K562 (cell line): ENCODE measurements at regions not wholly inside any gene's neighbourhood (a gene's known extent, or its start where the extent isn't known, plus 50 kb on each side); places are given as distances from the start of the nearest gene placed in this dataset.
A peak's percentile ranks its signal among the peaks of the same experiment; 100 is the strongest.

Source experiments
- ATF1 ChIP-seq, 2 experiments: fragments of 450-650 bp in 1 of 2; IDR thresholded peaks; 2 replicates each; pipeline ENCODE4 v1.6.1; 2016; ENCODE audit warnings: missing compliant biosample characterization in 1 of 2, missing genetic modification characterization in 1 of 2
- EWSR1 ChIP-seq: fragments of 450-650 bp; IDR thresholded peaks from 2 replicates; pipeline ENCODE4 v1.6.1; 2018; ENCODE audit warnings: borderline replicate concordance, mild to moderate bottlenecking, low read depth, moderate library complexity; ENCODE audit not compliant: partially characterized antibody
- FOXJ2 ChIP-seq: fragments of 200-800 bp; sonication (Bioruptor generic); IDR thresholded peaks from 2 replicates; pipeline ENCODE4 v1.6.1; 2016; ENCODE audit warnings: missing genetic modification characterization, missing compliant biosample characterization
- HOMEZ ChIP-seq: fragments of 250-450 bp; sonication (Bioruptor Pico); IDR thresholded peaks from 2 replicates; pipeline ENCODE4 v1.4.0; 2020; ENCODE audit warnings: mild to moderate bottlenecking, moderate library complexity
- KDM2B ChIP-seq: fragments of 250-450 bp; sonication (Bioruptor Pico); IDR thresholded peaks from 2 replicates; pipeline ENCODE4 v1.8.0; 2021; ENCODE audit warnings: mild to moderate bottlenecking, moderate library complexity
- MCM7 ChIP-seq, 2 experiments: fragments of 450-650 bp; IDR thresholded peaks; 2 replicates each; pipeline ENCODE4 v1.6.1; 2016 to 2018
- NFIX ChIP-seq: fragments of 250-450 bp; sonication (Bioruptor Pico); IDR thresholded peaks from 2 replicates; pipeline ENCODE4 v1.4.0; 2020; ENCODE audit warnings: low read depth, mild to moderate bottlenecking, moderate library complexity
- RAD51 ChIP-seq: fragments of 450-650 bp; IDR thresholded peaks from 2 replicates; pipeline ENCODE4 v1.7.1; 2016; ENCODE audit warnings: low read depth, mild to moderate bottlenecking, borderline replicate concordance
- RBM34 ChIP-seq: fragments of 200-400 bp; formaldehyde crosslinking; IDR thresholded peaks from 2 replicates; pipeline ENCODE4 v1.6.1; 2018; ENCODE audit warnings: low read length, borderline replicate concordance; ENCODE audit not compliant: insufficient read depth
- SMARCA4 ChIP-seq: fragments of 450-650 bp; IDR thresholded peaks from 2 replicates; pipeline ENCODE4 v1.6.1; 2016
- STAG1 ChIP-seq: sonication (generic); formaldehyde crosslinking; IDR thresholded peaks from 2 replicates; pipeline ENCODE4 v1.5.0; 2020; ENCODE audit warnings: missing genetic modification reagents, borderline replicate concordance
- TAF15 ChIP-seq: fragments of 200-400 bp; formaldehyde crosslinking; IDR thresholded peaks from 2 replicates; pipeline ENCODE4 v1.6.1; 2017; ENCODE audit warnings: mild to moderate bottlenecking, low read depth, low read length, moderate library complexity
- TRIM24 ChIP-seq, 2 experiments: fragments of 450-650 bp; IDR thresholded peaks; 2 replicates each; pipeline ENCODE4 v1.6.1; 2016
- ZNF140 ChIP-seq: fragments of 250-450 bp; sonication (Bioruptor Pico); IDR thresholded peaks from 2 replicates; pipeline ENCODE4 v1.8.0; 2021; ENCODE audit warnings: moderate library complexity, mild to moderate bottlenecking, inconsistent platforms
- ZNF165 ChIP-seq: fragments of 250-450 bp; sonication (Bioruptor Pico); IDR thresholded peaks from 2 replicates; pipeline ENCODE4 v1.4.0; 2020; ENCODE audit warnings: borderline replicate concordance
- TF ChIP-seq, protein P1 (sequence below), 2 experiments: fragments of 450-650 bp; IDR thresholded peaks; 2 replicates each; pipeline ENCODE4 v1.6.1; 2018; ENCODE audit warnings: mild to moderate bottlenecking in 2 of 2, low read depth in 1 of 2; ENCODE audit not compliant: partially characterized antibody in 2 of 2
- TF ChIP-seq, protein P2 (sequence below): IDR thresholded peaks from 3 replicates; pipeline ENCODE4 v1.6.1; 2011; ENCODE audit warnings: borderline replicate concordance, mild to moderate bottlenecking; ENCODE audit not compliant: insufficient read length, insufficient read depth
- TF ChIP-seq, protein P3 (sequence below): fragments of 250-450 bp; sonication (Bioruptor Pico); IDR thresholded peaks from 2 replicates; pipeline ENCODE4 v1.8.0; 2022; ENCODE audit warnings: inconsistent platforms

DNA sequence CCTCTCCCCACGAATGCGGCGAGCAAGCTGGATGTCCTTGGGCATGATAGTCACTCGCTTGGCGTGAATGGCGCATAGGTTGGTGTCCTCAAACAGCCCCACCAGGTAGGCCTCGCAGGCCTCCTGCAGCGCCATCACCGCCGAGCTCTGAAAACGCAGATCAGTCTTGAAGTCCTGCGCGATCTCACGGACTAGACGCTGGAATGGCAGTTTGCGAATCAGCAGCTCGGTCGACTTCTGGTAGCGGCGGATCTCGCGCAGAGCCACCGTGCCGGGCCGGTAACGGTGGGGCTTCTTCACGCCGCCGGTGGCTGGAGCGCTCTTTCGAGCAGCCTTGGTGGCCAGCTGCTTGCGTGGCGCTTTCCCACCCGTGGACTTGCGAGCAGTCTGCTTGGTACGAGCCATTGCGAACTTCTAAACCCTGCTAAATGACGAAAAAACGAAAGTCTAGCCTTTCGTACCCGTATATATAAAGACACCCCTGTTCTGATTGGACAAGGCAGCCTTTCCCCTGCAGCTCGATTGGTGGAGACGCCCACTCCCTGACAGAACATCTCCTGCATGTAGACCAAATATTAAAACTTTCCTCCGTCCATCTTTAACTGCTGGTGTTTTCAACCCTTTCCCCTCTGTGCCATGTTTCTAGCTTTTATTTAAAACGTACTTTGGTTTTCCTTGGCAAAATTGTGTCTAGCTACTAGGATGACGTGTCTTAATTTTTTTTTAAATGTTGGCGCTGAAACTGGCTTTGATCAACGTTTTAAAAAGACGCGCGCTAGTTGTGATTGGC is 109.8 kb downstream of the HFE start (continued):
- TF ChIP-seq, protein P1, sequence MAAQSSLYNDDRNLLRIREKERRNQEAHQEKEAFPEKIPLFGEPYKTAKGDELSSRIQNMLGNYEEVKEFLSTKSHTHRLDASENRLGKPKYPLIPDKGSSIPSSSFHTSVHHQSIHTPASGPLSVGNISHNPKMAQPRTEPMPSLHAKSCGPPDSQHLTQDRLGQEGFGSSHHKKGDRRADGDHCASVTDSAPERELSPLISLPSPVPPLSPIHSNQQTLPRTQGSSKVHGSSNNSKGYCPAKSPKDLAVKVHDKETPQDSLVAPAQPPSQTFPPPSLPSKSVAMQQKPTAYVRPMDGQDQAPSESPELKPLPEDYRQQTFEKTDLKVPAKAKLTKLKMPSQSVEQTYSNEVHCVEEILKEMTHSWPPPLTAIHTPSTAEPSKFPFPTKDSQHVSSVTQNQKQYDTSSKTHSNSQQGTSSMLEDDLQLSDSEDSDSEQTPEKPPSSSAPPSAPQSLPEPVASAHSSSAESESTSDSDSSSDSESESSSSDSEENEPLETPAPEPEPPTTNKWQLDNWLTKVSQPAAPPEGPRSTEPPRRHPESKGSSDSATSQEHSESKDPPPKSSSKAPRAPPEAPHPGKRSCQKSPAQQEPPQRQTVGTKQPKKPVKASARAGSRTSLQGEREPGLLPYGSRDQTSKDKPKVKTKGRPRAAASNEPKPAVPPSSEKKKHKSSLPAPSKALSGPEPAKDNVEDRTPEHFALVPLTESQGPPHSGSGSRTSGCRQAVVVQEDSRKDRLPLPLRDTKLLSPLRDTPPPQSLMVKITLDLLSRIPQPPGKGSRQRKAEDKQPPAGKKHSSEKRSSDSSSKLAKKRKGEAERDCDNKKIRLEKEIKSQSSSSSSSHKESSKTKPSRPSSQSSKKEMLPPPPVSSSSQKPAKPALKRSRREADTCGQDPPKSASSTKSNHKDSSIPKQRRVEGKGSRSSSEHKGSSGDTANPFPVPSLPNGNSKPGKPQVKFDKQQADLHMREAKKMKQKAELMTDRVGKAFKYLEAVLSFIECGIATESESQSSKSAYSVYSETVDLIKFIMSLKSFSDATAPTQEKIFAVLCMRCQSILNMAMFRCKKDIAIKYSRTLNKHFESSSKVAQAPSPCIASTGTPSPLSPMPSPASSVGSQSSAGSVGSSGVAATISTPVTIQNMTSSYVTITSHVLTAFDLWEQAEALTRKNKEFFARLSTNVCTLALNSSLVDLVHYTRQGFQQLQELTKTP (IDR thresholded peaks at IDR 0.05; ENCODE audit: low read depth in 1 of 2, partially characterized antibody in 2 of 2) = peak in 1 of 2 experiments; percentile 55
- TF ChIP-seq HOMEZ (CRISPR knock-in tag) (no peak), FOXJ2 (tag) (no peak), TAF15 (no peak; the same call in none of the 2 replicates), SMARCA4 (no peak; the same call in 1 of the 2 replicates), RAD51 (no peak), RBM34 (no peak), NFIX (CRISPR knock-in tag) (no peak), ZNF140 (no peak), KDM2B (CRISPR knock-in tag) (peak; percentile 76; the same call in 1 of the 2 replicates), STAG1 (CRISPR knock-in tag) (peak; percentile 44; the same call in 1 of the 2 replicates), MCM7 (IDR thresholded peaks at IDR 0.05) (no peak), EWSR1 (no peak), TRIM24 (IDR thresholded peaks at IDR 0.05) (no peak), ATF1 (CRISPR knock-in tag; IDR thresholded peaks at IDR 0.05) (no peak), ATF1 (tag; IDR thresholded peaks at IDR 0.05) (peak; percentile 77), ZNF165 (CRISPR knock-in tag) (peak; percentile 38; the same call in 1 of the 2 replicates)
- TF ChIP-seq, protein P2, sequence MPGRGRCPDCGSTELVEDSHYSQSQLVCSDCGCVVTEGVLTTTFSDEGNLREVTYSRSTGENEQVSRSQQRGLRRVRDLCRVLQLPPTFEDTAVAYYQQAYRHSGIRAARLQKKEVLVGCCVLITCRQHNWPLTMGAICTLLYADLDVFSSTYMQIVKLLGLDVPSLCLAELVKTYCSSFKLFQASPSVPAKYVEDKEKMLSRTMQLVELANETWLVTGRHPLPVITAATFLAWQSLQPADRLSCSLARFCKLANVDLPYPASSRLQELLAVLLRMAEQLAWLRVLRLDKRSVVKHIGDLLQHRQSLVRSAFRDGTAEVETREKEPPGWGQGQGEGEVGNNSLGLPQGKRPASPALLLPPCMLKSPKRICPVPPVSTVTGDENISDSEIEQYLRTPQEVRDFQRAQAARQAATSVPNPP = no peak
- TF ChIP-seq, protein P3, sequence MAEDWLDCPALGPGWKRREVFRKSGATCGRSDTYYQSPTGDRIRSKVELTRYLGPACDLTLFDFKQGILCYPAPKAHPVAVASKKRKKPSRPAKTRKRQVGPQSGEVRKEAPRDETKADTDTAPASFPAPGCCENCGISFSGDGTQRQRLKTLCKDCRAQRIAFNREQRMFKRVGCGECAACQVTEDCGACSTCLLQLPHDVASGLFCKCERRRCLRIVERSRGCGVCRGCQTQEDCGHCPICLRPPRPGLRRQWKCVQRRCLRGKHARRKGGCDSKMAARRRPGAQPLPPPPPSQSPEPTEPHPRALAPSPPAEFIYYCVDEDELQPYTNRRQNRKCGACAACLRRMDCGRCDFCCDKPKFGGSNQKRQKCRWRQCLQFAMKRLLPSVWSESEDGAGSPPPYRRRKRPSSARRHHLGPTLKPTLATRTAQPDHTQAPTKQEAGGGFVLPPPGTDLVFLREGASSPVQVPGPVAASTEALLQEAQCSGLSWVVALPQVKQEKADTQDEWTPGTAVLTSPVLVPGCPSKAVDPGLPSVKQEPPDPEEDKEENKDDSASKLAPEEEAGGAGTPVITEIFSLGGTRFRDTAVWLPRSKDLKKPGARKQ (CRISPR knock-in tag) = no peak
